Keratinocyte (primary cell): ENCODE measurements at regions not wholly inside any gene's neighbourhood (a gene's known extent, or its start where the extent isn't known, plus 50 kb on each side); places are given as distances from the start of the nearest gene placed in this dataset.

Source experiments
- CTCF ChIP-seq, 3 experiments: IDR thresholded peaks in 1 of 3; conservative IDR thresholded peaks in 1 of 3; optimal IDR thresholded peaks in 1 of 3; 2 replicates in 2 of 3; 3 replicates in 1 of 3; pipeline versions ENCODE3 to v1.5.1; 2011; ENCODE audit warnings: low read length in 3 of 3, mild to moderate bottlenecking in 3 of 3, moderate library complexity in 2 of 3, control low read depth in 1 of 3, inconsistent platforms in 1 of 3; ENCODE audit not compliant: insufficient read depth in 2 of 3; ENCODE audit errors: extremely low read depth in 1 of 3
- EZH2 ChIP-seq: IDR thresholded peaks from one replicate; pipeline ENCODE4 v1.6.1; 2012; ENCODE audit warnings: inconsistent platforms, mild to moderate bottlenecking, low read length, moderate library complexity

- no peak for TF ChIP-seq CTCF (optimal IDR thresholded peaks at IDR 0.05 in 1 of 3, IDR thresholded peaks at IDR 0.05 in 1 of 3, conservative IDR thresholded peaks at IDR 0.05 in 1 of 3; ENCODE audit: extremely low read depth in 1 of 3, insufficient read depth in 2 of 3, low read length in 3 of 3)
- no peak for TF ChIP-seq EZH2
These were observed 177.9 kb downstream of the MELK start for GRCh38 chr9:36750630-36751029.
